Activated CD4-positive, alpha-beta T cell treated with anti-CD3 and anti-CD28 coated beads for 36 hours (primary cell): ENCODE measurements at regions not wholly inside any gene's neighbourhood (a gene's known extent, or its start where the extent isn't known, plus 50 kb on each side); places are given as distances from the start of the nearest gene placed in this dataset.
"Not testable (repeated sequence)": the region's sequence is repeated elsewhere in the genome, so short reads cannot be mapped to it uniquely, and the experiment has no call there.

Experiments used
- ATAC-seq: fragments of 200-7000 bp; cut with Tn5 transposase; one replicate; pipeline ENCODE4 v1.10.0; 2021; ENCODE audit warnings: mild to moderate bottlenecking, moderate library complexity
- CTCF ChIA-PET: fragments of 350-600 bp; sonication (Branson Sonifier 250); formaldehyde crosslinking; loops from one replicate; lab custom pipeline; 2021; ENCODE audit warnings: antibody characterized with exemption; lab: Charles Lee
- POLR2A ChIA-PET: fragments of 350-600 bp; sonication (Branson Sonifier 250); formaldehyde crosslinking; loops from one replicate; lab custom pipeline; 2021; ENCODE audit warnings: antibody characterized with exemption, inconsistent platforms; lab: Charles Lee
- DNase-seq: peaks from one replicate; pipeline ENCODE4 v3.0.0-alpha.2; 2020
- H3K27ac Mint-ChIP-seq: one replicate; pipeline ENCODE4 v1.8.0; 2021; ENCODE audit warnings: mixed read lengths
- H3K27me3 Mint-ChIP-seq: one replicate; pipeline ENCODE4 v1.8.0; 2021; ENCODE audit warnings: mixed read lengths
- H3K36me3 Mint-ChIP-seq: one replicate; pipeline ENCODE4 v1.8.0; 2021; ENCODE audit warnings: low read depth, mixed read lengths
- H3K4me1 Mint-ChIP-seq: one replicate; pipeline ENCODE4 v1.8.0; 2021; ENCODE audit warnings: mixed read lengths
- H3K4me3 Mint-ChIP-seq: one replicate; pipeline ENCODE4 v1.8.0; 2021; ENCODE audit warnings: mild to moderate bottlenecking, moderate library complexity, mixed read lengths
- H3K9me3 Mint-ChIP-seq: one replicate; pipeline ENCODE4 v1.8.0; 2021; ENCODE audit warnings: low read depth, mixed read lengths
- intact Hi-C, 2 experiments: fragments of 100-400 bp; cut with DNase I in 1 of 2; cut with micrococcal nuclease in 1 of 2; formaldehyde crosslinking; loops; one replicate each; pipeline versions ENCODE4 v1.14.2 to v1.15.1; 2022 to 2024; cut with DNase I, micrococcal nuclease

- no peak for DNase-seq
- H3K27me3 Mint-ChIP-seq, result no peaks in the 10 kb centered on the region
- H3K9me3 Mint-ChIP-seq, result peaks cover 4% of the 10 kb centered on the region
- intact Hi-C loops, result no loop called here
- no peak overlapping the region for H3K27ac Mint-ChIP-seq
- H3K36me3 Mint-ChIP-seq, result no peaks in the 10 kb centered on the region
- H3K4me1 Mint-ChIP-seq, result no peaks in the 10 kb centered on the region
- CTCF ChIA-PET, result no interaction called here
- no peak overlapping the region for H3K4me3 Mint-ChIP-seq
- POLR2A ChIA-PET, result no interaction called here
- no peak for ATAC-seq
These were observed 258.2 kb upstream of the POM121L12 start for GRCh38 chr7:52777051-52777822.

- ATAC-seq, result no peak
- no peak overlapping the region for H3K4me3 Mint-ChIP-seq
- no peaks in the 10 kb centered on the region for H3K4me1 Mint-ChIP-seq
- ChIA-PET POLR2A (no interaction called here), CTCF (no interaction called here)
- H3K27me3 Mint-ChIP-seq, result no peaks in the 10 kb centered on the region
- no peak overlapping the region for H3K27ac Mint-ChIP-seq
- H3K36me3 Mint-ChIP-seq, result no peaks in the 10 kb centered on the region
- H3K9me3 Mint-ChIP-seq, result peaks cover 4% of the 10 kb centered on the region
- intact Hi-C loops, result no loop called here
- DNase-seq, result no peak
These were observed 259.6 kb upstream of the POM121L12 start for GRCh38 chr7:52775876-52776275.

DNA sequence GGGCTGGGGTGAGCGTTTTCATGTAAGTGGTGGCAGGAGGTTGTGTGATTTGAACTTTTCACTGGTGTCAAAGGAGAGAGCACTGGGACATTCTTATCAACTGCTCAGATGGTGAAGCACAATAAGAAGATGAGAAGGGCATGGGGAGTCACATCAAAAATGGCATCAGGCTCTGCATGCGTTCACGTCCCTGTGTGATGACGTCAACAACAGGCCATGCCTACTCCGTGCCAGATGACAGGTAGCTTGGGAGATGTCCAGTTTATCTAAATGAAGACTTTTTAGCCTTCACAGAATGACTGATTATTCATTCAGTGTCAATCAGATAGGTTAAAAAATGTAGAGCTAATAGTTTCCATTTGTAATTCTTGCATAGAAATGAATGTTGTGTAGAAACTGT, 264.3 kb upstream of the POM121L12 start:
- CTCF ChIA-PET, result no interaction called here
- Mint-ChIP-seq H3K4me1 (no peaks in the 10 kb centered on the region), H3K36me3 (no peaks in the 10 kb centered on the region), H3K9me3 (no peaks in the 10 kb centered on the region), H3K4me3 (no peak overlapping the region), H3K27me3 (no peaks in the 10 kb centered on the region), H3K27ac (no peak overlapping the region)
- POLR2A ChIA-PET, result no interaction called here
- intact Hi-C loops, result no loop called here
- ATAC-seq (no peak), DNase-seq (no peak)

DNA sequence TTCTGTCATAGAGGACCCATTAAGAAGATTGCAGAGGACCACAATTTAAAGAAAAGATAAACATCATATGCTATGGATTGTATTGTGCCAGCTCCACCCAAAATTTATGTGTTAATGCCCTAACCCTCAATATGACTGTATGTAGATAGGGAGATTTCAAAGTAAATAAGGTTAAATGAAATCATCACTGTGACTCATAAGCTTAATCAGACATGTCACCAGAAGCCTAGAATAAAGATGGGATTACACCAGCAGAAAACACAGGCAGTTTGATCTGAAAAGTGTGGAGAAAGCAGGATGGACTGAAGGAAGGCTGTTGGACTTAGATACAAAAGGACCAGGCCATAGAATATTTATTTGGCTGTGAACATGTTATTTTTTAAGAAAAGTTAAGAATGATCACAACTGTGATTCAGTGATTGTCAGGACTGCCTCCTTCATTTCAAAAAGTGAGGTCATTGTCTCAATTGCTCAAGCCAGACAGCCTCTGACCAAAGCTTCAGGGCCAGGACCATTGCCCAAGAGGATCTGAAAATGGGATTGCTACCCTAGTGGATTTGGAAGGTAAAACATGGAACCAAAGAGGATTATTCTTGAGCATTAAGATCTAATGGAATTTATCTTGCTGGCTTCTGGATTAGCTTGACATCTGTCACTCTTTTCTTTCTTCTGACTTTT, 270.8 kb upstream of the POM121L12 start:
- POLR2A ChIA-PET, result no interaction called here
- DNase-seq (no peak), ATAC-seq (no peak)
- no peak overlapping the region for H3K4me3 Mint-ChIP-seq
- no peak overlapping the region for H3K27ac Mint-ChIP-seq
- H3K4me1 Mint-ChIP-seq, result no peaks in the 10 kb centered on the region
- CTCF ChIA-PET, result no interaction called here
- intact Hi-C loops, result no loop called here
- peaks cover 10% of the 10 kb centered on the region for H3K9me3 Mint-ChIP-seq
- no peaks in the 10 kb centered on the region for H3K36me3 Mint-ChIP-seq
- H3K27me3 Mint-ChIP-seq, result no peaks in the 10 kb centered on the region

DNA sequence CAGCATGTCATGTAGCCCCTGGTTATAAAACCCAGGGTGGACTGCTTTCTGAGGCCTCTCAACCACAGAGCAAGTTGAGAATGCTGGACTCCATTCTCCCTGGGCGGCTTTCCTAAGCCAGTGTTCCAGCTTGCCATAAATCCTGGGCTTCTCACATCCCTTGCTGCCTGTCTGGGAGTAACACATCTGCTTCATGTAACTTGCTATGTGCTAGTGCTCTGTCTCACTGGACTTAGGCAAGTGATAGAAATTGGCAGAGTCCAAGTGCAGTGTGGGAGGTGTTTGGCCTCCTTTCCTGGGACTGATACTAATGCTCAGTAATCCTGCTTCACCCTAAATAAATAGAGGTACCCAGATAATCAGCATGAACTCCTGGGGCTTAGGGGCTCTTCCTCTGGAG, 277.1 kb upstream of the POM121L12 start:
- no peak overlapping the region for H3K4me3 Mint-ChIP-seq
- POLR2A ChIA-PET, result interaction anchor here (0.6 kb wide), 1 partner anchor 100 kb away, joined by 3 read pairs; no protein-coding TSS in a partner anchor
- no peak overlapping the region for H3K27ac Mint-ChIP-seq
- H3K9me3 Mint-ChIP-seq, result peaks cover 14% of the 10 kb centered on the region
- ATAC-seq (no peak), DNase-seq (no peak)
- intact Hi-C loops, result no loop called here
- CTCF ChIA-PET, result no interaction called here
- H3K4me1 Mint-ChIP-seq, result no peaks in the 10 kb centered on the region
- H3K36me3 Mint-ChIP-seq, result no peaks in the 10 kb centered on the region
- no peaks in the 10 kb centered on the region for H3K27me3 Mint-ChIP-seq

DNA sequence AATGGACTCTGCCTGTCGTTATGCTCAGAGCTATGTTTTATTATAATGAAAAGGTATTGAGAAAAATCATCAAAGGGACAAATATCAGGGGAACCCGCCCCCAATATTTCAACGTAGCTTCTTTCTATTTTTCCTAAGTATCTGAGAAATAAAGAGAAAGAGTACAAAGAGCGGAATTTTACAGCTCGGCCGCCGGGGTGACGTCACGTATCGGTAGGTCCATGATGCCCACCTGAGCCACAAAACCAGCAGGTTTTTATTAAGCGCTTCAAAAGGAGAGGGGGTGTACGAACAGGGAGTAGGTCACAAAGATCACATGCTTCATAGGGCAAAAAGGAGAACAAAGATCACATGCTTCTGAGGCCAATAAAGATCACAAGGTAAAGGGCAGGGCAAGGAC, 281.6 kb upstream of the POM121L12 start:
- H3K27ac Mint-ChIP-seq, result no peak overlapping the region
- H3K36me3 Mint-ChIP-seq, result no peaks in the 10 kb centered on the region
- no peak overlapping the region for H3K4me3 Mint-ChIP-seq
- H3K27me3 Mint-ChIP-seq, result no peaks in the 10 kb centered on the region
- peaks cover 6% of the 10 kb centered on the region for H3K9me3 Mint-ChIP-seq
- H3K4me1 Mint-ChIP-seq, result no peaks in the 10 kb centered on the region
- intact Hi-C loops, result no loop called here
- DNase-seq (no peak), ATAC-seq (no peak)
- ChIA-PET CTCF (no interaction called here), POLR2A (no interaction called here)

DNA sequence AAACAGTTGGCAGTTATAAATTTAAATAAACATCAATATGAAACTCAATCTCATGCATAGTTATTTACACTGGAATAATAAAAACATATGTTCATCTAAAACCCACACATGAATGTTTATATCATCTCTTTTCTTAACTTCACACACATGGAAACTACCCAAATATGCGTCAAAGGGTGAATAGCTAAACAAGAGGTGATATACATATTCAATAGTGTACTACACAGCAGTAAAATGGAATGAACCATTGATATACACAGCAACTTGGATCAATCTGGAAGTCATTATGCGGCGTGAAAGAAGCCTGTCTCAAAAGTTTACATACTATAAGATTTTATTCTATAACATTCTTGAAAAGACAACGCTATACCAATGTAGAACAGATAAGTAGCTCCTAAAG, 282.5 kb upstream of the POM121L12 start:
- Mint-ChIP-seq H3K36me3 (no peaks in the 10 kb centered on the region), H3K27ac (no peak overlapping the region), H3K9me3 (peaks cover 6% of the 10 kb centered on the region), H3K4me1 (no peaks in the 10 kb centered on the region), H3K27me3 (no peaks in the 10 kb centered on the region), H3K4me3 (no peak overlapping the region)
- DNase-seq (no peak), ATAC-seq (no peak)
- intact Hi-C loops, result no loop called here
- CTCF ChIA-PET, result no interaction called here
- POLR2A ChIA-PET, result no interaction called here

DNA sequence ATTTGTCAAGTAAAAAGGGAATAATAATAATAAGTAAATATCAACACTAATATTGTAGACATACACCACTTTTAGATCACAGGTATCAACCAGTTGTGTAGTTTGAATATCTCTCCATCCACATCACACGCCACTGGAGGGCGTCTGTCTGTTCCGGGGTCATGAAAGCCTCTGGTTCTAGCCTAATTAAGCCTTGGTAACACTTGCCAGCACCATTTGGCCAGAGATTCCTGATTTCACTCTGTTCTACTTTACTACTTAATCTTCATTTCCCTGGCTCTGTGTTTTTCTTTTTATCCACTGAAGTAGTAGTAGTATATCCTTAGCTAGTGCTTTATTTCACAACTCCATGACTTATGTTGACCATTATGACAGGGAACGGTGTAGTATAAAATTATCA, 285.6 kb upstream of the POM121L12 start:
- Mint-ChIP-seq H3K36me3 (no peaks in the 10 kb centered on the region), H3K4me1 (no peaks in the 10 kb centered on the region)
- intact Hi-C loops, result no loop called here

DNA sequence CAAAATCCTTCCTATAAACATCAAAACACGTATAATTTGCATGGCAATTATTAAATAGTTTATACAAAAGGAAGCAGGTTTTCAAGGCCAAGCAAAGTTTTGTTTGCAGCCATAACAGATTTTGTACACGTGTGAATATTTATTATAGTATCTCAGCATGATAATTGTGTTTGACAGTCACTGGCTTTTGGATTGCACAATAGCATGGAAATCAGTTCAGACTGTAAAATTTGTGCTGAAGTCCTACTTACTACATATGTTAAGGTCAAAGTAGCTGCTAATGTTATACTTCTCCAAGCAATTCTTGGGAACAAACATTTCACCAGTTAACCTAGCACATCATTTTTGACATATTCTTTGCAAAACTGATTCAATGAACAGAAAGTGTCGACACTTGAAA, 287.6 kb upstream of the POM121L12 start:
- Mint-ChIP-seq H3K36me3 (no peaks in the 10 kb centered on the region), H3K27ac (no peak overlapping the region), H3K9me3 (peaks cover 6% of the 10 kb centered on the region), H3K4me1 (no peaks in the 10 kb centered on the region), H3K4me3 (no peak overlapping the region), H3K27me3 (no peaks in the 10 kb centered on the region)
- POLR2A ChIA-PET, result no interaction called here
- intact Hi-C loops, result no loop called here
- DNase-seq (no peak), ATAC-seq (no peak)
- CTCF ChIA-PET, result no interaction called here

More for the DNA sequence above, 285.6 kb upstream of the POM121L12 start:
- Mint-ChIP-seq H3K9me3 (peaks cover 7% of the 10 kb centered on the region), H3K27ac (no peak overlapping the region), H3K27me3 (no peaks in the 10 kb centered on the region), H3K4me3 (no peak overlapping the region)
- ChIA-PET CTCF (no interaction called here), POLR2A (no interaction called here)
- DNase-seq (no peak), ATAC-seq (no peak)

- H3K4me3 Mint-ChIP-seq, result no peak overlapping the region
These were observed 293.7 kb upstream of the POM121L12 start for GRCh38 chr7:52741670-52742290.

GRCh38 chr7:52735656-52736055, 299.8 kb upstream of the POM121L12 start:
- Mint-ChIP-seq H3K4me1 (no peaks in the 10 kb centered on the region), H3K27ac (no peak overlapping the region)
- intact Hi-C loops, result no loop called here

More at GRCh38 chr7:52741670-52742290, 293.7 kb upstream of the POM121L12 start:
- Mint-ChIP-seq H3K36me3 (no peaks in the 10 kb centered on the region), H3K9me3 (peaks cover 8% of the 10 kb centered on the region), H3K27ac (no peak overlapping the region), H3K4me1 (no peaks in the 10 kb centered on the region), H3K27me3 (no peaks in the 10 kb centered on the region)
- intact Hi-C loops, result no loop called here
- CTCF ChIA-PET, result no interaction called here
- DNase-seq (no peak), ATAC-seq (no peak)
- POLR2A ChIA-PET, result no interaction called here

DNA sequence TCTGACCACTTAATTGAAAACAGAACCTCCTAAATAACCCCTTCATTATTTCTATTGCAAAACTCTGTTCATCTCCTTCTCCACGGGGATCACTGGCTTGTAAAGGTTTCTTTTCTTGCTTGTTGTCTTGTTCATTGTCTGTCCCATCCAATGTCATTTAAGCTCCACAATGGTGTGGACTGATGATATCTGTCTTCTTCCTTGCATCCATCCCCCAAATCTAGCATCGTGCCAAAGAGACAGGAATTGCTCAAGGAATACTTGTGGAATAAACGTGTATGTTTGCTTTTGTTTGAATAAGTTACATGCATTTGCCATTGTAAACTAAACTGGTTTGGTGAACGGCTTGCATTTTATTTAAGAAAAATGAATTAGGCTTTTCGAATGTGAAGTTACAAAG, 306.8 kb upstream of the POM121L12 start:
- CTCF ChIA-PET, DNase-seq, intact Hi-C loops, H3K36me3 Mint-ChIP-seq, POLR2A ChIA-PET, H3K27me3 Mint-ChIP-seq, H3K4me1 Mint-ChIP-seq, ATAC-seq, H3K4me3 Mint-ChIP-seq, H3K27ac Mint-ChIP-seq: not testable (repeated sequence)
- peaks cover 10% of the 10 kb centered on the region for H3K9me3 Mint-ChIP-seq

More at GRCh38 chr7:52735656-52736055, 299.8 kb upstream of the POM121L12 start:
- DNase-seq (no peak), ATAC-seq (no peak)
- ChIA-PET POLR2A (no interaction called here), CTCF (no interaction called here)
- no peaks in the 10 kb centered on the region for H3K36me3 Mint-ChIP-seq
- no peak overlapping the region for H3K4me3 Mint-ChIP-seq
- no peaks in the 10 kb centered on the region for H3K27me3 Mint-ChIP-seq
- H3K9me3 Mint-ChIP-seq, result peaks cover 8% of the 10 kb centered on the region
